Activated T-helper 1 cell treated with anti-CD3 and anti-CD28 coated beads, Interleukin-2, amount 50 U/mL, for 16 hours (primary cell): ENCODE measurements at regions not wholly inside any gene's neighbourhood (a gene's known extent, or its start where the extent isn't known, plus 50 kb on each side); places are given as distances from the start of the nearest gene placed in this dataset.
"Not testable (repeated sequence)": the region's sequence is repeated elsewhere in the genome, so short reads cannot be mapped to it uniquely, and the experiment has no call there.

Source experiments
- DNase-seq, 2 donors: peaks; one replicate each; pipeline ENCODE4 v3.0.0-alpha.2; 2020; ENCODE audit warnings: low read depth in 1 of 2, low spot score in 1 of 2

DNA sequence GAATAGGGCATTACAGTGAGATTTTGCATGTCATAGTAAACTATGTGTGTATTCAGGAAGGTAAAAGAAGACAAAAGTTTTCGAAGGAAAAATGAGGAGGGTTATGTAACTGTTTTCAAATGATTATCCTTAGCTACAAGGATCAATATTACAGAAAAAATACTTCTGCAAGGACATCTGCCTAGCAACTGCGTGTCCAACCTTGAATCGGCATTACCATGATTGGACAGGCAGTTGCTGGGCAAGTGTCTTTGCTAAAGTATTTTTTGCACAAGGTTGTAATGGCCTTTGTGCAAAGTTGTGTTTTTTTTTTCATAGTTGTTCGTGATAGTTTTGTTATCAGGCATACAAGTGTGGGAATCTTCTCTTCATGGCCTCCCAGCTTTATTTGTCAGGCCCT is 136.8 kb downstream of the FASLG start:
- DNase-seq: no peak

GRCh38 chr1:172799804-172800203 is 140.9 kb downstream of the FASLG start:
- not testable (repeated sequence) for DNase-seq

DNA sequence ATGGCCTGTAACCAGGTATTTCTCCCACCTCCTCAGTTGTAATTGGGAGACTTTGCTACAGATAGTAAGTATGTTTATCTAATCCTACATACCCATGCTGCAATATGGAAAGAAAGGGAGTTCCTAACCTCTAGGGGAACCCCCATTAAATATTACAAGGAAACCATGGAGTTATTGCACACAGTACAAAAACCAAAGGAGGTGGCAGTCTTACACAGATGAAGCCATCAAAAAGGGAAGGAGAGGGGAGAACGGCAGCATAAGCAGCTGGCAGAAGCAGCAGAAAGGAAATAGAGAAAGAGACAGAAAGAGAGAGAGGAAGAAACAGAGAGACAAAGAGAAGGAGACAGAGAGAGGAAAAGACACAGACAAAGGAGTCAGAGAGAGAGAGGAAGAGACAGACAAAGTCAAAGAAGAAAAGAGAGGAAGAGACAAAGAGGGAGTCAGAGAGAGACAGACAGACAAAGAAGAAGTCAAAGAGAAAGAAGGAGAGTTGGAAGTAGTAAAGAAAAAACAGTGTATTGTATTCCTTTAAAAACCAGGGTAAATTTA is 142.9 kb downstream of the FASLG start:
- no peak for DNase-seq

GRCh38 chr1:172809750-172810149 is 150.8 kb downstream of the FASLG start:
- no peak for DNase-seq

DNA sequence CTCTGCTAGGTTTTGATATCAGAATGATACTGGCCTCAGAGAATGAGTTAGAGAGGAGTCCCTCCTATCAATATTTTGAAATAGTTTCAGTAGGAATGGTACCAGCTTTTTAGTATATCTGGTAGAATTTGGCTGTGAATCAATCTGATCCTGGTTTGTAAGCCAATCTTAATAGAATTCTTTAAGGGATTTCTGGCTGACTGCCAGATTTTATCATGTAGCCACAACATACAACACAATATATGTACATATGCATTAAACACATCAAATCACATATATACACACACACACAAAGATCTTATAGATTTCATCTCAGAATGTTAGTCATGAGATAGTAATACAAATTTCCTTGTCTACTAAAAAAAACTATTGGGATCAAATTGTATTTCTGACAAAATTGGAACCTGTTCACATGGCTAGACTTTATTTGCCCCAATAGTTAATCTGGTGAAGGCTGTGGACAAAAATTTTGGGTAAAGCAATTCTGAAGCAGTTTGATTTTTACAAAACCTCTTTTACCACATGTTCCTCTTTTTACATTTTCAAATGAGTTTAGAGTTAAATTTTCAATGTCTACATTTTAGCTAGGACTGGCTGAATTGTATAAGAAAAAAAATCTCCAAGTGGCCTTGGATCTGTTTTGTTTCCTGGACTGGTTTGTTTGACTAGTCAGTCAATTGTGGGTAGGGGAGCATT is 151.7 kb downstream of the FASLG start:
- no peak for DNase-seq

DNA sequence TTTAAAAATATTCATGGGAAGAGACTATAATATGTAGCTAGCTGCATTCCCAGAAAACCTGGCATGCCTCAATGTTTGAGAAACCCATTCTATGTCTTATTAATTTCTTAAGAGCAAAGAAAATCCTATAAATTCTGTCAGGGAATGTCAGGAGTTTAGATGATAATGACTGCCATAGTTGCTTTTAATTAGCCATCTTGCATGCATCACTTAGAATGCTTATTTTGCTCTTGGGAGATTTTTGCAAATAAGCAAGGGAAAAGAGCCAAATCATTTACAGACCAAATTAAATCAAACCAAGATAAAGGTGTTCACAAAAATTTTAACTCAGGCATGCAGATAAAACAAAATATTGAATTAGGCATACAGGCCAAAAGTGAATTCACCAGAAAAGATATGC is 152.8 kb downstream of the FASLG start:
- no peak for DNase-seq

DNA sequence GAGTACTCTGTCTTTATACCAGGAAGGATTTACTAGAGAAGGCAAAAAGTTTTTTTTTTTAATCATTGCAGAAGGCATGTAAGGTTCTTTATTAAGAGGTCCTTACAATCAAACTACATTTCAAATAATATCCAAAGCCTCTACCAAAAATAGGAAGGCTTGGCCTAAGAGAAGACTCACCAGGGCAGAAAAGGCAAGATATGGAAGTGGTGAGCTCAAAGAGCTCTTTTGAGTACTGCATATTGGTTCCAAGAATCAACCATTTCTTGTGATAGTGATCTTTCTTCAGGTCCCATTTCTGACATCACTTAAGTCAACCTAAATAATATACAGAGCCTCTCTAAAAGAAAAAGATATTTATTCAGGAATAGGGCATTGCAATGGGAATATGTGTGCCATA is 153.2 kb downstream of the FASLG start:
- no peak for DNase-seq

DNA sequence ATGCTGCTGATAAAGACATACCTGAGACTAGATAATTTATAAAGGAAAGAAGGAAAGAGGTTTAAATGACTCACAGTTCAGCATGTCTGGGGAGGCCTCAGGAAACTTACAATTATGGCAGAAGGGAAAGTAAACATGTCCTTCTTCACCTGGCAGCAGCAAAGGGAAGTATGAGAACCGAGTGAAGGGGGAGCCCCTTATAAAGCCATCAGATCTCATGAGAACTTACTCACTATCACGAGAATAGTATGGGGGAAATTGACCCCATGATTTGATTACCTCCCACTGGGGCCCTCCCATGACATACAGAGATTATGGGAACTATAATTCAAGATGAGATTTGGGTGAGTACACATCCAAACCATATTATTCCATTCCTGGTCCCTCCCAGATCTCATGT is 154.4 kb downstream of the FASLG start:
- no peak for DNase-seq

DNA sequence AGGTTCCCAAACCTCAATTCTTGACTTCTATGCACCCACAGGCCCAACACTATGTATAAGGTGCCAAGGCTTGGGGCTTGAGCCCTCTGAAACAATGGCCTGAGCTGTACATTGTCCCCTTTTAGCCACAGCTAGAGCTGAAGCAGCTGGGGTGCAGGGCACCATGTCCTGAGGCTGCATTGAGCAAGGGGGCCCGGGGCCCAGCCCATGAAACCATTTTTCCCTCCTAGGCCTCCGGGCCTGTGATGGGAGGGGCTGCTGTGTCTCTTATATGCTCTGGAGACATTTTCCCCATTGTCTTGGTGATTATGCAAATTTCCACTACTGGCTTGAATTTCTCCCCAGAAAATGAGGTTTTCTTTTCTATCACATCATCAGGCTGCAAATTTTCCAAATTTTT is 155.5 kb downstream of the FASLG start:
- no peak for DNase-seq

- no peak for DNase-seq
Observed at GRCh38 chr1:172815740-172816139, 156.8 kb downstream of the FASLG start.

- peak in 1 of 2 donors; percentile 17 for DNase-seq
Observed at GRCh38 chr1:172818841-172819527, 160.1 kb downstream of the FASLG start.

- DNase-seq: no peak
Observed at GRCh38 chr1:172820475-172821158, 161.7 kb downstream of the FASLG start.

DNA sequence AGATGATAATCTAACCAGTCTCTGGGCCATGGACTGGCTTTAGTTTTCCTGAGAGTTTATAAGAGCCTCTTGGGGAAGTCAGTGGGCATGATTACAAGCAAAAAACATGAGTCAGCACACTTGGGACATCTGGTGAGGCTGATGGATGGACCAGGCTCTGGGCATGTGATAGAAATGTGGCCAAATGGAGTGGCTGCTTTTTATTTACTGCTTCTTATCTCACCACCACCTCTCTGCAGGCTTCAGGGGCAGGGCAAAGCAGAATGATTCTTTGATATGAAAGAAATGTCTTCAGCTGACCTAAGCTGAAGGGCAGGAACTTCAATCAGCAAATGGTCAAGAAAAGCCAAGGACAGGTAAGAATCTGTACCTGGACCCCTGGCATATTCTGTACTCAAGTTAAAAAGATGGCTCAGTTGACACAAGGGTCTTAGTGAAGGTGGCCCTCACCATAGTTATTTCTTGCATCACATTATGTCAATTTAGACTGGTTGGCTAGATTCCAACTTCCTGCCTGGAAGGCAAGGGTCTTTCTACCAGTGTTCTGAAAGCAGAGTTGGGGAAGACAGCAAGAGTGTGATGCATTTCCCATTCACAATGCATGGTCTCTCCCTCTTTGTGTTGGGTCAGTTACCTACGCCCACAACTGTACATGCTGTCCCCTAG is 162.8 kb downstream of the FASLG start:
- DNase-seq: no peak

GRCh38 chr1:172822886-172823285 is 164.0 kb downstream of the FASLG start:
- DNase-seq: no peak

DNA sequence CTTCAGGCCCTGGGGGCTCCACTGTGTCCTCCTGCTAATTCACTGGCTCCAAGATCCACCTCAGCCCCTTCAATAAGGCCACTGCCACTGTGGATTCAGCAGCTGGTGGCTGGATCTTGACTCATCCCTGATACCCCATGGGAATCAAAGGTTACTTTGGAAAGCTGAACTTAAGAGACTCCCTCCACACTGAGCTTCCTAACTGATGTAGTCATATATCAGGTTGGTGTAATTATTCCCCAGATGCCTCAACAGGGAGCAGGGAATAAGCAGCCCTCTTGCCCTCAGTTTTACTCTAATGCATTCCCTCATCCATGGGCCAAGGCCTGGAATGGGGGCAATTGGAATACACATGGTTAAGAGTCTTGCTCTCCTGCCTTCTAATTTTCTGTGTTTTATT is 164.6 kb downstream of the FASLG start:
- DNase-seq: no peak

DNA sequence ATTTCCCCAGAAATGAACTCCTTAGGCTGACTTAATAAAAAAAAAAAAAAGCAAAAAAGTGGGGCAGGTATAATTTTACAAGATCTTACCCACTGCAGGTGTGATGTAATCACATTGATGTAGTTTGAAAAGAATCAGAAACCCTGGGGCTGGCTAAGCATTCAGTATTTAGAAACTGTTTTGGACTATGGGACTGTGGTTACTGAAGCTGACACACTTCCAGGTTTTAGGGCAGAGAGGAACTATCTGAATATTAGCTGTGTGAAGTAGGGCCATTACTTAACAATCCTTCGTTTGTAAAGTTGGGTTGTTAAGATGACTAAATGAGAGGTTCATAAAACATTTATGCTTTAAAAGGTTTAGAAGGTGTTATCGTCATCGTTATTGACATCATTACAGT is 165.3 kb downstream of the FASLG start:
- no peak for DNase-seq

DNA sequence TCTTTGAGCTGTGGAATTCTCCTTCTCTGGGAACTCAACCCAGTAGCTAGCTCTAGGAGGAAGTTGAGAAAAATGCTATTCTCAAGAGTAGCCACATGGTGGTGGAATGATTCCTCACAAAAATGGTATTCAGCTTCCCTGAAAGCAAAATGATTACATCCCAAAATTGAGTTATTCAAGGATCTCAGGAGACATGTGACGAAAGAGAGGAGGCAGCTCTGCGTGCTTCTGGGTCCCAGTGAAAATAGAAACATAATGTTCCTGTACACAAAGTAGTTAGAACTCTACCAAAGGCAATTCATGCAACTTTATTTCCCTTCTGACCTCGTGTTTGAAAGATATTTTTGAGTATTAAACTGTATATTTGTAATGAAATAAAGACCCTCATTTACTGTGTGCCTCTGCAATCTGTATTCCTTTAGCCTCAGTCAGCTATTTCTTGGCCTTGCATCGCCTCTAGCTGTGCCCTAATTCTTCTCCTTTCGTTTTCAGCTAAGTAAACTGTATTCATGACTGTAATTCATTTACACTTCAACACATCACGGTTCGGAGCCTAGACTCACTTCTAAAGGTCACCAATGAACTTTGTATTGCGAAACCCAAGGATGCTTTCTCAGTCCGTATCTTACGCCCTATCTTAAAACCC is 167.3 kb downstream of the FASLG start:
- DNase-seq: no peak

GRCh38 chr1:172827301-172827700 is 168.4 kb downstream of the FASLG start:
- no peak for DNase-seq

GRCh38 chr1:172827841-172828240 is 168.9 kb downstream of the FASLG start:
- no peak for DNase-seq

- no peak for DNase-seq
Observed at GRCh38 chr1:172832006-172832725, 173.3 kb downstream of the FASLG start.
